GM20000 (cell line): ENCODE measurements at regions not wholly inside any gene's neighbourhood (a gene's known extent, or its start where the extent isn't known, plus 50 kb on each side); places are given as distances from the start of the nearest gene placed in this dataset.
"Not testable (repeated sequence)": the region's sequence is repeated elsewhere in the genome, so short reads cannot be mapped to it uniquely, and the experiment has no call there.

Experiments used
- DNase-seq: peaks from one replicate; pipeline ENCODE4 v3.0.0; 2012; ENCODE audit warnings: low spot score
- TF ChIP-seq, protein P1 (sequence below): IDR thresholded peaks from 2 replicates; pipeline ENCODE4 v1.5.1; 2012; ENCODE audit warnings: mild to moderate bottlenecking, control low read depth; ENCODE audit errors: extremely low read depth, missing control alignments

DNA sequence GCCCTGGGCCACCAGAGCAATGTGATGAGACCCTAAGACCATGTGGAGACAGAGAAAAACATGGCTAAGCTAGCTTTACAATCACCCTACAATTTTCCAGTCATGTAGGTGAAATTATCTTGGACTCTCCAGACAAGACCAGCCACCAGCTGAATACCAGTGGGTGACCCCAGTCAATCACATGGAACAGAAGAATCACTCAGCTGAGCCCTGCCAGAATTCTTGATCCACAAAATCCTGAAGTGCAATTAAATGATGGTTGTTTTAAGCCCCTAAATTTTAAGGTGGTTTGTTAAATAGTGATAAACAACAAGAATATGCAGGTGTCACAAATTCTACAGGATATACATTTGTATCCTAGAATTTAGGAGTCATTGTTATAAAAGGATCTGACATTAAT is 69.5 kb upstream of the SMIM15 start:
- no peak for DNase-seq

DNA sequence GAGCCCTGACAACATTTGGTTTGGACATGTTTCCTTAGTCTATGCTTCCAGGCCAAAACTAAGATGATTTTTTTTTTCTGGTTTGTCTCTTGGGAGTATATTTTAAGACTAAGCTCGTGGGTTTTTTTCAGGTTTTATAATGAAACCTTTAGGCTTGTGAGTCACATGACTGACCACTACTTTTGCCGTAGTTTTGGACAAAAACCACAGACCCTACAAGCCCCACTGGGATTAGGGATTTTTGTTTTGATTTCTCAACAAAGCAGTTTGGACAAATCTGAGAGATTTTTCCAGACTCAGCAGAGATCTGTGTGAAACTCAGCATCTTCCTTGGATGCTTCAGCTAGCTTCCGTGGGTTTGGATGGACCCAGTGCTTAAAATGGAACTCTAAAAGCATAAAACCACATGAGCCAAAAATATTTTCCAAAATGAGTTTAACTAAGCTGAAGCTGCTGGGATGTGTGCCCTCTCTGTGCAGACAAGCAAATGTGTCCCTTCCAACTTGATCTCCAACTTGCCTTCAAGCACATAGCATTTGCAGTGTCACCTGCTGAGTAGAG is 70.3 kb upstream of the SMIM15 start:
- TF ChIP-seq, protein P1, sequence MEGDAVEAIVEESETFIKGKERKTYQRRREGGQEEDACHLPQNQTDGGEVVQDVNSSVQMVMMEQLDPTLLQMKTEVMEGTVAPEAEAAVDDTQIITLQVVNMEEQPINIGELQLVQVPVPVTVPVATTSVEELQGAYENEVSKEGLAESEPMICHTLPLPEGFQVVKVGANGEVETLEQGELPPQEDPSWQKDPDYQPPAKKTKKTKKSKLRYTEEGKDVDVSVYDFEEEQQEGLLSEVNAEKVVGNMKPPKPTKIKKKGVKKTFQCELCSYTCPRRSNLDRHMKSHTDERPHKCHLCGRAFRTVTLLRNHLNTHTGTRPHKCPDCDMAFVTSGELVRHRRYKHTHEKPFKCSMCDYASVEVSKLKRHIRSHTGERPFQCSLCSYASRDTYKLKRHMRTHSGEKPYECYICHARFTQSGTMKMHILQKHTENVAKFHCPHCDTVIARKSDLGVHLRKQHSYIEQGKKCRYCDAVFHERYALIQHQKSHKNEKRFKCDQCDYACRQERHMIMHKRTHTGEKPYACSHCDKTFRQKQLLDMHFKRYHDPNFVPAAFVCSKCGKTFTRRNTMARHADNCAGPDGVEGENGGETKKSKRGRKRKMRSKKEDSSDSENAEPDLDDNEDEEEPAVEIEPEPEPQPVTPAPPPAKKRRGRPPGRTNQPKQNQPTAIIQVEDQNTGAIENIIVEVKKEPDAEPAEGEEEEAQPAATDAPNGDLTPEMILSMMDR = no peak
- no peak for DNase-seq

More for the DNA sequence above, 69.5 kb upstream of the SMIM15 start:
- TF ChIP-seq, protein P1 = no peak

DNA sequence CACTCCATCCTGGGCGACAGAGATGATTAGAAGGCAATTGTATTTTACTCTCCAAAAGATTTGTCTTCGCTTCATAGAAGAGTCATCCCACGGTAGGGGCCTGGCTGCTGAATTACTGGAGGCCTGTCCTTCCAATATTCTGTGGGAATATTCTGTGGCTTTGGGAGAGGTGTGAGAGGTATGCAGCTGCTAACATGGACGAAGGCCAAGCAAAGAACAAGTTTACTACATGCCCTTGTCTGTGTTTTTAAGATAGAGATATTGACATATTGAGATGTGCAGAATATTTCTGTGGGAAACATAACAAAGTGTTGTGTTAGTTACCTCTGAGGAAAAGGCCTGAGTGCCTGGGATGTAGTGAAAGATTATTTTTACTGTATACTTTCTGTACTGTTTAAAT is 71.8 kb upstream of the SMIM15 start:
- TF ChIP-seq, protein P1 = no peak

DNA sequence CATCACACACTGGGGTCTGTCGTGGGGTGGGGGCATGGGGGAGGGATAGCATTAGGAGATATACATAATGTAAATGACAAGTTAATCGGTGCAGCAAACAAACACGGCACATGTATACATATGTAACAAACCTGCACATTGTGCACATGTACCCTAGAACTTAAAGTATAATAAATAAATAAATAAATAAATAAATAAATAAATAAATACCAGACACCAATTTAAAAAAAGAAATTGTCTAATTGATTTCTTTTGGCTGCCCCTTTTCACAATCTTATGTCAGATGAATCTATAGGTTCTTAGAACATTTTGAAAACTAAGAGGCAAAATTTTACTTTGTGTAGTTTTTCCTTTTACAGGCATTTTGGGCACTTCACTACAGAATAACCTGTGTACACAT is 74.4 kb upstream of the SMIM15 start:
- not testable (repeated sequence) for DNase-seq

More for the DNA sequence above, 71.8 kb upstream of the SMIM15 start:
- DNase-seq = no peak

DNA sequence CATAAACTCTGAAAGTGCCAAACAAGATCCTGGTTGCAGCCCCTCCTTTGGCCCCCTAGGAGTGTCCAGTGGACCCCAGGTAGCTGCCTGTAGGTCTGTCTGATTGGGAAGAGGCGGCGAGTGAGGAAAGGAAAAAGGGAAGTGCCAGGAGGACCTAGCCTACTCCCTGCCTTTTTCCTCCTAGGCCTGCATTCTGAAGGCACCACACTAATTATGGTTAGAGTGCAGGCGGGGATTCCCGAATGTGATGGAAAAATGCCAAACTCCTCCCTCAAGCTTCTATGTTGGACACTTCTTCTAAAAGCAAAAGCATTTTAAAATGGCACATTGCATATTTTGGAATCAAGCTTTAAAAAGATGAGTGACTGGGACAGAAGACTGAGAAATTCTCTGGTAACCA is 83.2 kb upstream of the SMIM15 start:
- DNase-seq = no peak
- TF ChIP-seq, protein P1 = no peak

DNA sequence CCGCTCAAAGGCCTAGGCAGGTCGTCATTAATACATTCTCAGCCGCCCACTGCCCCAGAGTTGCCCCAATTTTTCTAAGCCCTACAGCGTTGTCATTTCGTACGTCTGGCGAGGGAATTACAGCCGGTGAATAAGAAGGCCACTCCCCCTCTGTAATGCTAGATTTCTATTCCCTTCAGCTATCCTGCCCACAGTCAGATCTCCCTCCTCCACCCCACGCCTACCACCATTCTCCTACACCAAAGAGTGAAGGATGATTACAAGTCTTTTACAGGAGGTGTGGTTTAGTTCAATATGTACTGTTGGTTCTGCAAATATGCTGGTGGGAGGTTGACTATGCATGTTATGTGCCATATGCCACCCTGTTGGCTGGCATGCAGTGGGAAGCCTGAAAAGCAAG is 83.7 kb upstream of the SMIM15 start:
- no peak for DNase-seq
- TF ChIP-seq, protein P1 = no peak

DNA sequence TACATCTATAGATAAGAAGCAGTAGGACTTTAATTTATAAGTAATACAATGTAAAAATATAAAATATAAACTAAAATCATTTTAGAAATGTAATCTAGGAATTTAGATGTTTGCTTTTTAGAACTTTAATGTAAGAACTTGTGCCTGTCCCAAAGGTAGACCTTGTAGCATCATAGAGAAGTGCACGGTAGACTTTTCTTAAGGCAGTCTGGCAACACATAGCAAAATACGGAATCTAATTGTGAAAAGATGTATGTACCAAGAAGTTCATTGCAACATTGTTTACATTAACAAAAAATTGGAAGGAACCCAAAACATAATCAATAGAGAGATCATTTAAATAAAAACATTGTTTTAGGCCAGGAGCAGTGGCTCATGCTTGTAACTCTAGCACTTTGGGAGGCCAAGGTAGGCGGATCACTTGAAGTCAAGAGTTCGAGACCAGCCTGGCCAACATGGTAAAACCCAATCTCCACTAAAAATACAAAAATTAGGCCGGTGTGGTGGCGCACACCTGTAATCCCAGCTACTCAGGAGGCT is 84.6 kb upstream of the SMIM15 start:
- TF ChIP-seq, protein P1 = no peak
- DNase-seq = no peak
